Progenitor cell of endocrine pancreas (in vitro differentiated cells): ENCODE measurements at regions not wholly inside any gene's neighbourhood (a gene's known extent, or its start where the extent isn't known, plus 50 kb on each side); places are given as distances from the start of the nearest gene placed in this dataset.
A peak's percentile ranks its signal among the peaks of the same experiment; 100 is the strongest.

Source experiments
- DNase-seq: peaks from one replicate; pipeline ENCODE4 v3.0.0; 2021; ENCODE audit warnings: low spot score; ENCODE audit not compliant: unreplicated experiment
- H3K27ac Mint-ChIP-seq: 2 replicates; pipeline ENCODE4 v1.8.0; 2021; ENCODE audit warnings: mild to moderate bottlenecking, moderate library complexity, mixed read lengths
- H3K27me3 Mint-ChIP-seq: 2 replicates; pipeline ENCODE4 v1.8.0; 2021; ENCODE audit warnings: mixed read lengths
- H3K36me3 Mint-ChIP-seq: 2 replicates; pipeline ENCODE4 v1.8.0; 2022; ENCODE audit warnings: mixed read lengths; ENCODE audit not compliant: insufficient read depth
- H3K4me1 Mint-ChIP-seq: 2 replicates; pipeline ENCODE4 v1.8.0; 2021; ENCODE audit warnings: low read depth, mixed read lengths
- H3K4me3 Mint-ChIP-seq: 2 replicates; pipeline ENCODE4 v1.8.0; 2021; ENCODE audit warnings: low read depth, mild to moderate bottlenecking, moderate library complexity, mixed read lengths
- H3K9me3 Mint-ChIP-seq: 2 replicates; pipeline ENCODE4 v1.8.0; 2021; ENCODE audit warnings: low read depth, mixed read lengths
- CTCF ChIP-seq: fragments of 200-600 bp; sonication (generic); IDR thresholded peaks from one replicate; pipeline ENCODE4 v1.5.0; 2021; ENCODE audit warnings: antibody characterized with exemption, mild to moderate bottlenecking; ENCODE audit not compliant: unreplicated experiment

GRCh38 chr2:45176390-45176789, 167.1 kb upstream of the SIX2 start:
- peaks cover 31% of the 10 kb centered on the region for H3K27me3 Mint-ChIP-seq
- no peaks in the 10 kb centered on the region for H3K36me3 Mint-ChIP-seq
- TF ChIP-seq CTCF: no peak
- H3K9me3 Mint-ChIP-seq: peaks cover 9% of the 10 kb centered on the region
- no peak overlapping the region for H3K4me3 Mint-ChIP-seq
- H3K4me1 Mint-ChIP-seq: no peaks in the 10 kb centered on the region
- no peak overlapping the region for H3K27ac Mint-ChIP-seq
- no peak for DNase-seq

- DNase-seq: no peak
- Mint-ChIP-seq H3K27ac (no peak overlapping the region), H3K36me3 (no peaks in the 10 kb centered on the region), H3K4me1 (peaks cover 3% of the 10 kb centered on the region), H3K27me3 (peaks cover 42% of the 10 kb centered on the region), H3K4me3 (no peak overlapping the region), H3K9me3 (peaks cover 9% of the 10 kb centered on the region)
- no peak for TF ChIP-seq CTCF
Observed at GRCh38 chr2:45173513-45173912, 164.3 kb upstream of the SIX2 start.

- Mint-ChIP-seq H3K4me1 (peaks cover 5% of the 10 kb centered on the region), H3K9me3 (peaks cover 9% of the 10 kb centered on the region), H3K36me3 (no peaks in the 10 kb centered on the region), H3K27ac (no peak overlapping the region), H3K4me3 (no peak overlapping the region), H3K27me3 (peaks cover 48% of the 10 kb centered on the region)
- no peak for TF ChIP-seq CTCF
- no peak for DNase-seq
Observed at GRCh38 chr2:45172760-45173392, 163.6 kb upstream of the SIX2 start.

GRCh38 chr2:45172142-45172541, 162.9 kb upstream of the SIX2 start:
- peaks cover 55% of the 10 kb centered on the region for H3K27me3 Mint-ChIP-seq
- TF ChIP-seq CTCF: no peak
- H3K27ac Mint-ChIP-seq: no peak overlapping the region
- peaks cover 9% of the 10 kb centered on the region for H3K9me3 Mint-ChIP-seq
- H3K36me3 Mint-ChIP-seq: no peaks in the 10 kb centered on the region
- H3K4me3 Mint-ChIP-seq: no peak overlapping the region
- DNase-seq: no peak
- peaks cover 5% of the 10 kb centered on the region for H3K4me1 Mint-ChIP-seq

GRCh38 chr2:45171136-45171501, 161.9 kb upstream of the SIX2 start:
- peak overlapping the region; percentile 9 for H3K4me3 Mint-ChIP-seq
- peaks cover 8% of the 10 kb centered on the region for H3K4me1 Mint-ChIP-seq
- DNase-seq: no peak

More at GRCh38 chr2:45171136-45171501, 161.9 kb upstream of the SIX2 start:
- TF ChIP-seq CTCF: no peak
- no peak overlapping the region for H3K27ac Mint-ChIP-seq
- H3K9me3 Mint-ChIP-seq: no peaks in the 10 kb centered on the region
- no peaks in the 10 kb centered on the region for H3K36me3 Mint-ChIP-seq
- peaks cover 61% of the 10 kb centered on the region for H3K27me3 Mint-ChIP-seq
